ENCODE measurements at regions not wholly inside any gene's neighbourhood (a gene's known extent, or its start where the extent isn't known, plus 50 kb on each side); places are given as distances from the start of the nearest gene placed in this dataset.

GRCh38 chr2:85950743-85951142 lies 62.0 kb upstream of the ST3GAL5 start:
- Histone ChIP-seq H3K4me2 (ENCODE audit: low read length) (no peak overlapping the region), H4K20me1 (ENCODE audit: insufficient read depth) (no peaks in the 10 kb centered on the region), H3K9me2 (ENCODE audit: insufficient read depth) (no peaks in the 10 kb centered on the region), H3K79me2 (ENCODE audit: insufficient read depth, low read length) (no peaks in the 10 kb centered on the region), H3K9ac (ENCODE audit: low read length) (no peak overlapping the region), H2AFZ (ENCODE audit: low read depth, low read length, poor library complexity, severe bottlenecking) (no peak overlapping the region), H3K4me1 (ENCODE audit: control insufficient read depth in 1 of 2, insufficient read depth in 2 of 2, low read length in 2 of 2) (no peaks in the 10 kb centered on the region), H3K27ac (ENCODE audit: low read depth, low read length) (no peak overlapping the region), H3K36me3 (ENCODE audit: control insufficient read depth in 1 of 2, insufficient read depth in 2 of 2, low read length in 2 of 2) (no peaks in the 10 kb centered on the region), H3K27me3 (ENCODE audit: insufficient read depth, low read length) (no peaks in the 10 kb centered on the region), H3K4me3 (replicated peaks in 1 of 2; ENCODE audit: low read depth in 1 of 2, low read length in 2 of 2) (no peak overlapping the region), H3K9me3 (ENCODE audit: control insufficient read depth in 1 of 2, insufficient read depth in 1 of 2, low read depth in 1 of 2, low read length in 2 of 2) (peaks cover 0 to 12% of the 10 kb centered on the region in 2 experiments; a peak in 2 of 4 replicates)
- ATAC-seq (no peak), DNase-seq (ENCODE audit: low read depth, low spot score) (no peak)
- CTCF ChIA-PET, result no interaction called here
- intact Hi-C loops (cut with micrococcal nuclease), result no loop called here
- TF ChIP-seq EGR1 (IDR thresholded peaks at IDR 0.05; ENCODE audit: low read depth) (no peak), POLR2AphosphoS5 (IDR thresholded peaks at IDR 0.05; ENCODE audit: low read depth, low read length) (no peak), ELF1 (IDR thresholded peaks at IDR 0.05; ENCODE audit: borderline replicate concordance, low read depth) (no peak), ZFX (IDR thresholded peaks at IDR 0.05) (no peak), FOSL1 (IDR thresholded peaks at IDR 0.05; ENCODE audit: low read depth) (no peak), CBX3 (IDR thresholded peaks at IDR 0.05; ENCODE audit: low read depth) (no peak), REST (IDR thresholded peaks at IDR 0.05; ENCODE audit: low read depth) (no peak), TCF7L2 (IDR thresholded peaks at IDR 0.05; ENCODE audit: borderline replicate concordance, extremely low read depth, insufficient read depth, insufficient read length) (no peak), JUND (IDR thresholded peaks at IDR 0.05) (no peak), ATF3 (IDR thresholded peaks at IDR 0.05) (no peak), POLR2A (IDR thresholded peaks at IDR 0.05; ENCODE audit: borderline replicate concordance, extremely low read depth, insufficient read depth, insufficient read length) (no peak)
- POLR2A ChIA-PET, result no interaction called here
- no TSS peak for BruUV-seq (replicated peaks)
- RAD21 ChIA-PET (ENCODE audit: low non-redundant PET in 1 of 2, low total read pairs in 2 of 2, uncharacterized antibody in 2 of 2, unreplicated experiment in 2 of 2), result no interaction called here

Data from HCT116 (cell line).